HUDEP-2 (cell line): ENCODE measurements at regions not wholly inside any gene's neighbourhood (a gene's known extent, or its start where the extent isn't known, plus 50 kb on each side); places are given as distances from the start of the nearest gene placed in this dataset.

Source experiments
- DNase-seq, 76 experiments: peaks; one replicate each; lab custom pipeline; 2025; ENCODE audit not compliant: unreplicated experiment in 76 of 76; lab: John Stamatoyannopoulos, UW

- DNase-seq = no peak
These were observed 589.2 kb downstream of the METTL4 start for GRCh38 chr18:1982056-1982455.

GRCh38 chr18:1983746-1984515 lies 587.4 kb downstream of the METTL4 start:
- DNase-seq = no peak

- DNase-seq = no peak
These were observed 577.4 kb downstream of the METTL4 start for GRCh38 chr18:1993866-1994265.

- DNase-seq = no peak
These were observed 576.8 kb downstream of the METTL4 start for GRCh38 chr18:1994471-1994870.

GRCh38 chr18:1995041-1995612 lies 576.2 kb downstream of the METTL4 start:
- no peak for DNase-seq

GRCh38 chr18:1998121-1998520 lies 573.2 kb downstream of the METTL4 start:
- no peak for DNase-seq

GRCh38 chr18:1999387-1999786 lies 571.9 kb downstream of the METTL4 start:
- no peak for DNase-seq

- DNase-seq = no peak
These were observed 569.2 kb downstream of the METTL4 start for GRCh38 chr18:2002151-2002550.

- DNase-seq = peak in 1 of 76 experiments; percentile 2
These were observed 568.7 kb downstream of the METTL4 start for GRCh38 chr18:2002604-2003003.

GRCh38 chr18:2009942-2010697 lies 561.2 kb downstream of the METTL4 start:
- no peak for DNase-seq

- DNase-seq = no peak
These were observed 544.3 kb downstream of the METTL4 start for GRCh38 chr18:2027016-2027415.

- DNase-seq = no peak
These were observed 543.5 kb downstream of the METTL4 start for GRCh38 chr18:2027756-2028155.

- DNase-seq = no peak
These were observed 542.3 kb downstream of the METTL4 start for GRCh38 chr18:2028986-2029385.

- no peak for DNase-seq
These were observed 540.7 kb downstream of the METTL4 start for GRCh38 chr18:2030647-2031046.

- DNase-seq = no peak
These were observed 539.3 kb downstream of the METTL4 start for GRCh38 chr18:2032036-2032435.

- no peak for DNase-seq
These were observed 536.2 kb downstream of the METTL4 start for GRCh38 chr18:2035056-2035455.

GRCh38 chr18:2036086-2036485 lies 535.2 kb downstream of the METTL4 start:
- no peak for DNase-seq

GRCh38 chr18:2040279-2040678 lies 531.0 kb downstream of the METTL4 start:
- no peak for DNase-seq

- DNase-seq = no peak
These were observed 521.3 kb downstream of the METTL4 start for GRCh38 chr18:2049986-2050385.

- no peak for DNase-seq
These were observed 520.6 kb downstream of the METTL4 start for GRCh38 chr18:2050702-2051201.

GRCh38 chr18:2053490-2054089 lies 517.7 kb downstream of the METTL4 start:
- DNase-seq = no peak
